ENCODE measurements at regions not wholly inside any gene's neighbourhood (a gene's known extent, or its start where the extent isn't known, plus 50 kb on each side); places are given as distances from the start of the nearest gene placed in this dataset.

GRCh38 chr4:108236264-108236663, 67.5 kb upstream of the LEF1 start:
- no peaks in the 10 kb centered on the region for H3K4me1 Mint-ChIP-seq
- no peaks in the 10 kb centered on the region for H3K36me3 Mint-ChIP-seq (ENCODE audit: low read depth)
- no peak for TF ChIP-seq CTCF (IDR thresholded peaks at IDR 0.05; ENCODE audit: unreplicated experiment in 3 of 3)
- H3K9me3 Mint-ChIP-seq = peaks cover 16% of the 10 kb centered on the region
- no peak overlapping the region for H3K4me3 Mint-ChIP-seq
- H3K27ac Mint-ChIP-seq = no peak overlapping the region
- H3K27me3 Mint-ChIP-seq (ENCODE audit: low read depth) = no peaks in the 10 kb centered on the region

- no peaks in the 10 kb centered on the region for H3K36me3 Mint-ChIP-seq (ENCODE audit: low read depth)
- no peaks in the 10 kb centered on the region for H3K4me1 Mint-ChIP-seq
- no peak for TF ChIP-seq CTCF (IDR thresholded peaks at IDR 0.05; ENCODE audit: unreplicated experiment in 3 of 3)
- no peak overlapping the region for H3K27ac Mint-ChIP-seq
- no peaks in the 10 kb centered on the region for H3K27me3 Mint-ChIP-seq (ENCODE audit: low read depth)
- no peak overlapping the region for H3K4me3 Mint-ChIP-seq
- peaks cover 9% of the 10 kb centered on the region for H3K9me3 Mint-ChIP-seq
Measured at GRCh38 chr4:108227923-108228322, 59.2 kb upstream of the LEF1 start.

GRCh38 chr4:108224611-108225053, 55.9 kb upstream of the LEF1 start:
- no peak for TF ChIP-seq CTCF (IDR thresholded peaks at IDR 0.05; ENCODE audit: unreplicated experiment in 3 of 3)
- Mint-ChIP-seq H3K36me3 (ENCODE audit: low read depth) (no peaks in the 10 kb centered on the region), H3K4me1 (no peaks in the 10 kb centered on the region), H3K27me3 (ENCODE audit: low read depth) (no peaks in the 10 kb centered on the region), H3K27ac (no peak overlapping the region), H3K9me3 (no peaks in the 10 kb centered on the region), H3K4me3 (no peak overlapping the region)

- Mint-ChIP-seq H3K36me3 (ENCODE audit: low read depth) (no peaks in the 10 kb centered on the region), H3K4me1 (no peaks in the 10 kb centered on the region), H3K27ac (no peak overlapping the region), H3K4me3 (no peak overlapping the region), H3K9me3 (no peaks in the 10 kb centered on the region), H3K27me3 (ENCODE audit: low read depth) (no peaks in the 10 kb centered on the region)
- TF ChIP-seq CTCF (IDR thresholded peaks at IDR 0.05; ENCODE audit: unreplicated experiment in 3 of 3) = no peak
Measured at GRCh38 chr4:108223313-108223712, 54.6 kb upstream of the LEF1 start.

- Mint-ChIP-seq H3K36me3 (ENCODE audit: low read depth) (no peaks in the 10 kb centered on the region), H3K4me3 (no peak overlapping the region), H3K27me3 (ENCODE audit: low read depth) (no peaks in the 10 kb centered on the region), H3K27ac (no peak overlapping the region), H3K9me3 (no peaks in the 10 kb centered on the region), H3K4me1 (no peaks in the 10 kb centered on the region)
- TF ChIP-seq CTCF (IDR thresholded peaks at IDR 0.05; ENCODE audit: unreplicated experiment in 3 of 3) = no peak
Measured at GRCh38 chr4:108219998-108220397, 51.3 kb upstream of the LEF1 start.

Data from nephron (organoid).